NCI-H345 (cell line): ENCODE measurements at regions not wholly inside any gene's neighbourhood (a gene's known extent, or its start where the extent isn't known, plus 50 kb on each side); places are given as distances from the start of the nearest gene placed in this dataset.

Experiments used
- DNase-seq: peaks from one replicate; lab custom pipeline; 2025; lab: John Stamatoyannopoulos, UW

GRCh38 chr10:132115732-132116131 lies 50.0 kb downstream of the JAKMIP3 start:
- no peak for DNase-seq

- DNase-seq = no peak
These were observed 51.4 kb downstream of the JAKMIP3 start for GRCh38 chr10:132117146-132117545.

GRCh38 chr10:132117636-132118190 lies 52.0 kb downstream of the JAKMIP3 start:
- no peak for DNase-seq

GRCh38 chr10:132118366-132118765 lies 52.6 kb downstream of the JAKMIP3 start:
- no peak for DNase-seq

GRCh38 chr10:132120200-132120599 lies 54.5 kb downstream of the JAKMIP3 start:
- peak; percentile 24 for DNase-seq

- DNase-seq = no peak
These were observed 55.2 kb downstream of the JAKMIP3 start for GRCh38 chr10:132120734-132121510.

GRCh38 chr10:132121511-132121830 lies 55.7 kb downstream of the JAKMIP3 start:
- DNase-seq = no peak

- no peak for DNase-seq
These were observed 56.5 kb downstream of the JAKMIP3 start for GRCh38 chr10:132122097-132122861.

GRCh38 chr10:132122939-132123445 lies 57.2 kb downstream of the JAKMIP3 start:
- no peak for DNase-seq

- no peak for DNase-seq
These were observed 57.9 kb downstream of the JAKMIP3 start for GRCh38 chr10:132123606-132124005.

GRCh38 chr10:132124201-132124920 lies 58.6 kb downstream of the JAKMIP3 start:
- no peak for DNase-seq

GRCh38 chr10:132129431-132129830 lies 57.3 kb upstream of the DPYSL4 start:
- no peak for DNase-seq

- DNase-seq = no peak
These were observed 56.2 kb upstream of the DPYSL4 start for GRCh38 chr10:132130286-132131265.

- DNase-seq = no peak
These were observed 54.9 kb upstream of the DPYSL4 start for GRCh38 chr10:132131581-132132420.

- DNase-seq = no peak
These were observed 54.3 kb upstream of the DPYSL4 start for GRCh38 chr10:132132421-132132841.

- DNase-seq = no peak
These were observed 53.7 kb upstream of the DPYSL4 start for GRCh38 chr10:132133005-132133404.

- no peak for DNase-seq
These were observed 53.1 kb upstream of the DPYSL4 start for GRCh38 chr10:132133449-132134240.

- DNase-seq = no peak
These were observed 52.3 kb upstream of the DPYSL4 start for GRCh38 chr10:132134241-132135052.
